ENCODE measurements at regions not wholly inside any gene's neighbourhood (a gene's known extent, or its start where the extent isn't known, plus 50 kb on each side); places are given as distances from the start of the nearest gene placed in this dataset.

DNA sequence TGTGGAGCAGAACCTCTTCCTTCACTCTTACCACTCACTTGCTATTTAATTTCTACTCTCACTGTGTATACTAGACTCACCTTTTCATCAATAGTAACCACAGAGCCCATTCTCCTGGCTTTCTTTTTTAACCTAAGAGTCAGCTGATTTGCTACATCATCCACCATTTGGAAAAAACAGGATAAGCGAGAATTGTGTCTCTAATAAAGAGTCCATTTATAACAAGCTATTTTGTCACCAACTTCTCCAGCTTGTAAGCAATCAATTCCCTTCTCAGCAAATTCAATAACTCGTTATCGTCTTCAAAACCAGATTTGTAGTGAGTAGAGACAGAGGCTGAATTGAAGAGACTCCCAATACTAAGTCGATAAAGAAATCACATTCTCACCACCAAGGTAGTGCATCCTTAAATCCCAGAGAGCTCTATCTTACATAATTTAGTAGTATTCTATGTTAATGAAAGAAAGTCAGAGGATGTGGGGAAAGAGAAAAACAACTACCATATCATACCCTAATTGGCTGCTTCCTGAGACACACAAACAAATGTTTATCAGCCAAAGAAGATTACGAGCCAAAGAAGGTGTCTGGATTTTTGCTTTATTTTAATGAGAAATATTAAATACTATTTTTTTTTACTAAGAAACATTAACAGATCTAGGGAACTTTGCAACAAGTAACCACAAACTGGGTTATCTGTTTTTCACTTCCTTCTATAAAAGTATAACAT, 52.5 kb upstream of the SPTBN1 start:
- no peak overlapping the region for H3K9ac ChIP-seq (ENCODE audit: low read length)

DNA sequence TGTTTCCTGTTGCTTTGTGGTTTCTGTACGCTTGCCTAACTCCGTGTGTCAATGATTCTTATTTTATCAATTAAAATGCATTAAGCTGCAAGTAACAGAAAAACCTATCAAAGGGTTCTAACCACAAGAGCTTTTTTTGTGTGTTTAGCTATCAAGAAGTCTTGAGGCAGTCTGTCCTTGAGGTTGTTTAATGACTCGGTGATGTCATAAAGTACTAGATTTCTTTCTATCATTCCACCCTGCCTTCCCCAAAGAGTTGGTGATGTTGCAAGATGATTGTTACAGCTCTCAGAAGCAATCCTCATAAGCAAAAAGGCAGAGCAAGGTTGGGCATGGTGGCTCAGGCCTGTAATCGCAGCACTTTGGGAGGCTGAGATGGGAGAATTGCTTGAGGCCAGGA, 51.9 kb upstream of the SPTBN1 start:
- Histone ChIP-seq H3K9ac (ENCODE audit: low read length) (no peak overlapping the region), H3K27me3 (ENCODE audit: insufficient read depth, low read depth, low read length) (no peaks in the 10 kb centered on the region), H3K9me3 (ENCODE audit: low read length) (no peaks in the 10 kb centered on the region), H3K79me2 (replicated peaks; ENCODE audit: insufficient read depth, low read length) (no peaks in the 10 kb centered on the region), H3K4me3 (ENCODE audit: low read length) (no peak overlapping the region), H3K27ac (ENCODE audit: low read length) (no peak overlapping the region), H4K20me1 (ENCODE audit: insufficient read depth) (no peaks in the 10 kb centered on the region), H3K9me2 (ENCODE audit: insufficient read depth, low read length) (no peaks in the 10 kb centered on the region), H2AFZ (ENCODE audit: low read depth, low read length) (no peak overlapping the region), H3K4me2 (ENCODE audit: low read length) (no peak overlapping the region), H3F3A (ENCODE audit: insufficient read depth, low read length, poor library complexity, severe bottlenecking) (no peaks in the 10 kb centered on the region), H3K36me3 (ENCODE audit: insufficient read depth, low read length) (no peaks in the 10 kb centered on the region)
- TF ChIP-seq MXI1 (conservative IDR thresholded peaks at IDR 0.05; ENCODE audit: poor library complexity, severe bottlenecking) (no peak), POLR2AphosphoS5 (IDR thresholded peaks at IDR 0.05) (no peak), TAF1 (IDR thresholded peaks at IDR 0.05; ENCODE audit: low read depth) (no peak), EP300 (conservative IDR thresholded peaks at IDR 0.05; ENCODE audit: poor library complexity, severe bottlenecking) (no peak), RAD21 (conservative IDR thresholded peaks at IDR 0.05) (no peak), SMC3 (conservative IDR thresholded peaks at IDR 0.05; ENCODE audit: poor library complexity) (no peak), EZH2 (IDR thresholded peaks at IDR 0.05; ENCODE audit: borderline replicate concordance, insufficient read depth, low read length, poor library complexity, severe bottlenecking) (no peak)
- TF ChIP-seq, protein P1, sequence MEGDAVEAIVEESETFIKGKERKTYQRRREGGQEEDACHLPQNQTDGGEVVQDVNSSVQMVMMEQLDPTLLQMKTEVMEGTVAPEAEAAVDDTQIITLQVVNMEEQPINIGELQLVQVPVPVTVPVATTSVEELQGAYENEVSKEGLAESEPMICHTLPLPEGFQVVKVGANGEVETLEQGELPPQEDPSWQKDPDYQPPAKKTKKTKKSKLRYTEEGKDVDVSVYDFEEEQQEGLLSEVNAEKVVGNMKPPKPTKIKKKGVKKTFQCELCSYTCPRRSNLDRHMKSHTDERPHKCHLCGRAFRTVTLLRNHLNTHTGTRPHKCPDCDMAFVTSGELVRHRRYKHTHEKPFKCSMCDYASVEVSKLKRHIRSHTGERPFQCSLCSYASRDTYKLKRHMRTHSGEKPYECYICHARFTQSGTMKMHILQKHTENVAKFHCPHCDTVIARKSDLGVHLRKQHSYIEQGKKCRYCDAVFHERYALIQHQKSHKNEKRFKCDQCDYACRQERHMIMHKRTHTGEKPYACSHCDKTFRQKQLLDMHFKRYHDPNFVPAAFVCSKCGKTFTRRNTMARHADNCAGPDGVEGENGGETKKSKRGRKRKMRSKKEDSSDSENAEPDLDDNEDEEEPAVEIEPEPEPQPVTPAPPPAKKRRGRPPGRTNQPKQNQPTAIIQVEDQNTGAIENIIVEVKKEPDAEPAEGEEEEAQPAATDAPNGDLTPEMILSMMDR (IDR thresholded peaks at IDR 0.05; ENCODE audit: poor library complexity, severe bottlenecking), result no peak
- TF ChIP-seq, protein P2, sequence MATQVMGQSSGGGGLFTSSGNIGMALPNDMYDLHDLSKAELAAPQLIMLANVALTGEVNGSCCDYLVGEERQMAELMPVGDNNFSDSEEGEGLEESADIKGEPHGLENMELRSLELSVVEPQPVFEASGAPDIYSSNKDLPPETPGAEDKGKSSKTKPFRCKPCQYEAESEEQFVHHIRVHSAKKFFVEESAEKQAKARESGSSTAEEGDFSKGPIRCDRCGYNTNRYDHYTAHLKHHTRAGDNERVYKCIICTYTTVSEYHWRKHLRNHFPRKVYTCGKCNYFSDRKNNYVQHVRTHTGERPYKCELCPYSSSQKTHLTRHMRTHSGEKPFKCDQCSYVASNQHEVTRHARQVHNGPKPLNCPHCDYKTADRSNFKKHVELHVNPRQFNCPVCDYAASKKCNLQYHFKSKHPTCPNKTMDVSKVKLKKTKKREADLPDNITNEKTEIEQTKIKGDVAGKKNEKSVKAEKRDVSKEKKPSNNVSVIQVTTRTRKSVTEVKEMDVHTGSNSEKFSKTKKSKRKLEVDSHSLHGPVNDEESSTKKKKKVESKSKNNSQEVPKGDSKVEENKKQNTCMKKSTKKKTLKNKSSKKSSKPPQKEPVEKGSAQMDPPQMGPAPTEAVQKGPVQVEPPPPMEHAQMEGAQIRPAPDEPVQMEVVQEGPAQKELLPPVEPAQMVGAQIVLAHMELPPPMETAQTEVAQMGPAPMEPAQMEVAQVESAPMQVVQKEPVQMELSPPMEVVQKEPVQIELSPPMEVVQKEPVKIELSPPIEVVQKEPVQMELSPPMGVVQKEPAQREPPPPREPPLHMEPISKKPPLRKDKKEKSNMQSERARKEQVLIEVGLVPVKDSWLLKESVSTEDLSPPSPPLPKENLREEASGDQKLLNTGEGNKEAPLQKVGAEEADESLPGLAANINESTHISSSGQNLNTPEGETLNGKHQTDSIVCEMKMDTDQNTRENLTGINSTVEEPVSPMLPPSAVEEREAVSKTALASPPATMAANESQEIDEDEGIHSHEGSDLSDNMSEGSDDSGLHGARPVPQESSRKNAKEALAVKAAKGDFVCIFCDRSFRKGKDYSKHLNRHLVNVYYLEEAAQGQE (IDR thresholded peaks at IDR 0.05; ENCODE audit: borderline replicate concordance), result no peak

More for the DNA sequence above, 52.5 kb upstream of the SPTBN1 start:
- no peak overlapping the region for H2AFZ ChIP-seq (ENCODE audit: low read depth, low read length)
- no peak overlapping the region for H3K4me2 ChIP-seq (ENCODE audit: low read length)
- no peaks in the 10 kb centered on the region for H3K79me2 ChIP-seq (replicated peaks; ENCODE audit: insufficient read depth, low read length)
- no peak for TF ChIP-seq TAF1 (IDR thresholded peaks at IDR 0.05; ENCODE audit: low read depth)
- H3F3A ChIP-seq (ENCODE audit: insufficient read depth, low read length, poor library complexity, severe bottlenecking), result no peaks in the 10 kb centered on the region
- no peaks in the 10 kb centered on the region for H3K27me3 ChIP-seq (ENCODE audit: insufficient read depth, low read depth, low read length)
- no peak overlapping the region for H3K27ac ChIP-seq (ENCODE audit: low read length)
- no peaks in the 10 kb centered on the region for H3K9me3 ChIP-seq (ENCODE audit: low read length)
- no peaks in the 10 kb centered on the region for H3K9me2 ChIP-seq (ENCODE audit: insufficient read depth, low read length)
- no peak overlapping the region for H3K4me3 ChIP-seq (ENCODE audit: low read length)
- H4K20me1 ChIP-seq (ENCODE audit: insufficient read depth), result no peaks in the 10 kb centered on the region
- H3K36me3 ChIP-seq (ENCODE audit: insufficient read depth, low read length), result no peaks in the 10 kb centered on the region

Measured in neural cell (in vitro differentiated cells).